ENCODE measurements at regions not wholly inside any gene's neighbourhood (a gene's known extent, or its start where the extent isn't known, plus 50 kb on each side); places are given as distances from the start of the nearest gene placed in this dataset.
"Not testable (repeated sequence)": the region's sequence is repeated elsewhere in the genome, so short reads cannot be mapped to it uniquely, and the experiment has no call there.

DNA sequence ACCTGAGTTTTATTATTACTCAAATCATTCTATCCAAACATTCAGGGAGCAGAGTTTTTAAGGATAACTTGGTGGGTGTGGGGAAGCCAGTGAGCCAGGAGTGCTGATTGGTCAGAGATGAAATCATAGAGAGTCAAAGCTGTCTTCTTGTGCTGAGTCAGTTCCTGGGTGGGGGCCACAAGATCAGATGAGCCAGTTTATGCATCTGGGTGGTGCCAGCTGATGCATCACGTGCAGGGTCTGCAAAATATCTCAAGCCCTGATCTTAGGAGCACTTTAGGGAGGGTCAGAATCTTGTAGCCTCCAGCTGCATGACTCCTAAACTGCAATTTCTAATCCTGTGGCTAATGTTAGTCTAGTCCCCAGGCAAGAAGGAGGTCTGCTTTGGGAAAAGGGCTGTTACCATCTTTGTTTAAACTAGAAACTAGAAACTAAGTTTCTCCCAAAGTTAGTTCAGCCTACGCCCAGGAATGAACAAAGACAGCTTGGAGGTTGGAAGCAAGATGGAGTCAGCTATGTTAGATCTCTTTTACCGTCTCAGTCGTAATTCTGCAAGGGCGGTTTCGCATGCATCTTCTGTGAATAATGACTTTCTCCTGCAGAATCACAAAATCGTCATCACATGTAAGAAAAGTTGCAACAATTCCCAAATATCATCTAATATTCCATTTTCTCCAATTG is 97.5 kb downstream of the ZNF664 start:
- H3K27ac ChIP-seq = not testable (repeated sequence)

DNA sequence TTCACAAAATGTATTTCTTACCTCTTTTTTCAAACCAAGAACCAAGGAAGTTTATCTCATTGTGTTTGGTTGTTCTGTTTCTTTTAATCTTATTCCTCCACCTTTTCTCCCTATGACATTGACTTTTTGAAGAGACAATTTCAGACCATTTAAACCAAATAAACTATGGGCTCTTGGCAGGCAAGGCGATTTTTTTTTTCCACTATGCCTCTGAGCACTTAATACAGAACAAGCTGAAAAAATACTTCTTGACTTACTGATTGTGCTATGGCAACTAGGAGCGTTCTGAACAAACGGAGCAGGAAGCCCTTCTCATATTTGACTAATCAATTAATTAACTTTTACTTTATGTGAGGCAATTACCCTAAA is 98.0 kb downstream of the ZNF664 start:
- TF ChIP-seq, protein P1, sequence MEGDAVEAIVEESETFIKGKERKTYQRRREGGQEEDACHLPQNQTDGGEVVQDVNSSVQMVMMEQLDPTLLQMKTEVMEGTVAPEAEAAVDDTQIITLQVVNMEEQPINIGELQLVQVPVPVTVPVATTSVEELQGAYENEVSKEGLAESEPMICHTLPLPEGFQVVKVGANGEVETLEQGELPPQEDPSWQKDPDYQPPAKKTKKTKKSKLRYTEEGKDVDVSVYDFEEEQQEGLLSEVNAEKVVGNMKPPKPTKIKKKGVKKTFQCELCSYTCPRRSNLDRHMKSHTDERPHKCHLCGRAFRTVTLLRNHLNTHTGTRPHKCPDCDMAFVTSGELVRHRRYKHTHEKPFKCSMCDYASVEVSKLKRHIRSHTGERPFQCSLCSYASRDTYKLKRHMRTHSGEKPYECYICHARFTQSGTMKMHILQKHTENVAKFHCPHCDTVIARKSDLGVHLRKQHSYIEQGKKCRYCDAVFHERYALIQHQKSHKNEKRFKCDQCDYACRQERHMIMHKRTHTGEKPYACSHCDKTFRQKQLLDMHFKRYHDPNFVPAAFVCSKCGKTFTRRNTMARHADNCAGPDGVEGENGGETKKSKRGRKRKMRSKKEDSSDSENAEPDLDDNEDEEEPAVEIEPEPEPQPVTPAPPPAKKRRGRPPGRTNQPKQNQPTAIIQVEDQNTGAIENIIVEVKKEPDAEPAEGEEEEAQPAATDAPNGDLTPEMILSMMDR (conservative IDR thresholded peaks at IDR 0.05) = no peak
- no peak for TF ChIP-seq ZFX (IDR thresholded peaks at IDR 0.05)
- H3K27ac ChIP-seq = no peak overlapping the region

DNA sequence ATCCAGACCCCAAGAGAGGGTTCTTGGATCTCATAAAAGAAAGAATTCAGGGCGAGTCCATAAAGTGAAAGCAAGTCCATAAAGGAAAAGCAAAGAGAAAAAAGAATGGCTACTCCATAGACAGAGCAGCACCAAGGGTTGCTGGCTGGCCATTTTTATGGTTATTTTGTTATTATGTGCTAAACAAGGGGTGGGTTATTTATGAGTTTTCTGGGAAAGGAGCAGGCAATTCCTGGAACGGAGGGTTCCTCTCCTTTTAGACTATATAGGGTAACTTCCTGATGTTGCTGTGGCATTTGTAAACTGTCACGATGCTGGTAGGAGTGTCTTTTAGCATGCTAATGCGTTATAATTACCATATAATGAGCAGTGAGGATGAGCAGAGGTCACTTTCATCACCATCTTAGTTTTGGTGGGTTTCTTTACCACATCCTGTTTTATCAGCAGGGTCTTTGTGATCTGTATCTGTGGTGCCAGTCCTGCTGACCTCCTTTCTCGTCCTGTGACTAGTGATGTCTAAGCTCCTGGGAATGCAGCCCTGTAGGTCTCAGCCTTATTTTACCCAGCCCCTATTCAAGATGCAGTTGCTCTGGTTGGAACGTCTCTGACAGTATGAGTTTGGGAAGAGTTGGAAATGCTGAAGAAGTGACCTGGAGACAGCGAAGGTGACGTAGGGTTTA is 100.5 kb downstream of the ZNF664 start:
- H3K27ac ChIP-seq = no peak overlapping the region
- TF ChIP-seq ZFX (IDR thresholded peaks at IDR 0.05) = no peak
- TF ChIP-seq, protein P1 (conservative IDR thresholded peaks at IDR 0.05) = no peak

DNA sequence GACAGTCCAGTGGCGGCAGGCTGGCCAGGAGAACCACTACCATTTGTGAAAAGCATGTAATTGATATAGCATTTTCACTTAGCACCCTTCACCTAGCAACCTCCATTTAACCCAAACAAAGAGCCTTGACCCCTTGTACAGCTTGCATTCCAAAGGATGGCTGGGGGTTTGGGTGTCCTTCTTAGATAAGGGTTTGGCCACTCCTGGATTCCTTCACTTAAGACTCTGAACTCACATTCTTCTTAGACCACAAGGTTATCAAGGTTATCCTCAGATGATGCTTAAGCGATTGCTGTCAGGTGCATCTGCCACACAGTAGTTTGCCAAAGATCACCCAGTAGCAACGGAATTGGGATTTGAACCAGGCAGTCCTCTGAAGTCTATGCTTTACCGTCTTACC is 102.8 kb downstream of the ZNF664 start:
- TF ChIP-seq ZFX (IDR thresholded peaks at IDR 0.05) = no peak
- TF ChIP-seq, protein P1 (conservative IDR thresholded peaks at IDR 0.05) = no peak
- H3K27ac ChIP-seq = no peak overlapping the region

DNA sequence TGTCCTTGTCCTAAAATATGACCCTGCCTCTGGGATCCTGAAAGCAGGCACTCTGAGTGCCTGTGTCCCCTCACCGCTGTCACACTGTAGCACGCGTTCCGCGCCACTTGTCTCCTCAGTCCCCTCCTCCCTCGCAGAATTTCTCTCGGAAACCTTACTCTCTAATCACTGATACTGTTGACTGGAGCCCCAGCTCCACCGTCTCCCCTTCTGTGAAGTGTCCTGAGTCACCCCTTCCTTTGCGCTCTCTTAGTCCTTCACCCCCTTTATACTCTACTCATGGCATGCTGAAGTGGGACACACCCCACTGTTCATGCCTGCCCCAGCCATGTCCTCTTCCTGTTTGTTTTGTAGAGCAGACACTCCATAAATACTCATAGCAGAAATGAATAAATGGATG is 104.7 kb downstream of the ZNF664 start:
- H3K27ac ChIP-seq = no peak overlapping the region
- TF ChIP-seq, protein P1 (conservative IDR thresholded peaks at IDR 0.05) = no peak
- TF ChIP-seq ZFX (IDR thresholded peaks at IDR 0.05) = no peak

DNA sequence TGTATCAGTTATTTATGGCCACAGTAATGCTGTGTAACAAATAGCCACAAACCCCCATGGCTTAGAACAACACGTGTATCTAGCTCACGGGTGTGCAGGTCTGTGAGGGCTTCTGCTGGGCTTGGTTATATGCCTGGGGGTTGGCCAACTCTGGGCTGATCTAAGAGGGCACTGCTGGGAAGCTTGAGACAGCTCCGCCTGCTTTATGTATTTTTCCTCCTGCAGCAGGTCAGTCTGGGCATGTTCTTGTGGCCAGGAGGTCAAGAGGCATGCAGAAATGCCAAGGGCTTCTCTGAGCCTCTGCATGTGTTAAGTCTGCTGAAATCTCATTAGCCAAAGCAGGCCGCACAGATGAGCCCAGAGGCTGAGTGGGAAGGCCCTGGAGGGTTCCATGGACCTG is 105.8 kb downstream of the ZNF664 start:
- TF ChIP-seq ZFX (IDR thresholded peaks at IDR 0.05) = no peak
- TF ChIP-seq, protein P1 (conservative IDR thresholded peaks at IDR 0.05) = no peak

DNA sequence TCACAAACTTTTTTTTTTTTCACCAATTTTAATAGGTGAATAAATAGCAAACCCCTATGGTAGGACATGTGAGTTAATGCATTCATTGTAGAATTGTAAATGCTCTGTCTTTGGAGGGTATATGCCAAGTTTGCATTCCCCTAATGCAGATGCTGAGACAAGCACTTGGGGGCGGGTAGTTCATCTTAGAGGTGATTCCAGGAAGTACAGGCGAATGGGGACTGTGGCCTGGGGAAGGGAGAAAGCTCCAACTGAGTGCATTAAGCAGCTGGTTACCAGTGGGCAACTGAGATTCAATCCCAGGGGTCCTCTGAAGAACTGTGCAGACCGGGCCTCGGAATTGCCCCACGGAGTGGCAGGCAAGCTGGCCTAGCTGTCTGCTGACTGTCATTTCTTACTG is 107.6 kb downstream of the ZNF664 start:
- no peak overlapping the region for H3K27ac ChIP-seq
- TF ChIP-seq ZFX (IDR thresholded peaks at IDR 0.05) = no peak
- TF ChIP-seq, protein P1 (conservative IDR thresholded peaks at IDR 0.05) = no peak

More for the DNA sequence above, 105.8 kb downstream of the ZNF664 start:
- no peak overlapping the region for H3K27ac ChIP-seq

DNA sequence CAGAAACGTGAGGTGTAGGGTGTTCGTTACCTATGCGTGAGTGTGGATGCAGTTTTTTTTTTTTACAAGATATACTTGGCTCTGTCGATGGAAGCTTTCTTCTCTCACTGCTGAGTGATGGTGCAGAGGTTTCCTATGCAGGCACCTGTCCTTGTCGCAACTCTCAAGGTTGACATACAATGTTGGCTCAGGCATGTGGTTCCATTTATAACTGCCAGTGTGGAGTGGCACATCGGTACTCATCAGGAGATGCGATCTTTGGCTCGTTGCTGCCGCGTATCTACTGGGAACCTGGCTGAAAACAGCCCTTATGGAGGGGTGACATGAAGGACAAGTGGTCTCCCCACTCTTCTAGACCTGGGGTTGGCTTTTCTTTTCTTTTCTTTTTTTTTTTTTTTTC is 109.0 kb downstream of the ZNF664 start:
- no peak overlapping the region for H3K27ac ChIP-seq
- TF ChIP-seq, protein P1 (conservative IDR thresholded peaks at IDR 0.05) = no peak
- TF ChIP-seq ZFX (IDR thresholded peaks at IDR 0.05) = no peak
